ENCODE measurements at regions not wholly inside any gene's neighbourhood (a gene's known extent, or its start where the extent isn't known, plus 50 kb on each side); places are given as distances from the start of the nearest gene placed in this dataset.

DNA sequence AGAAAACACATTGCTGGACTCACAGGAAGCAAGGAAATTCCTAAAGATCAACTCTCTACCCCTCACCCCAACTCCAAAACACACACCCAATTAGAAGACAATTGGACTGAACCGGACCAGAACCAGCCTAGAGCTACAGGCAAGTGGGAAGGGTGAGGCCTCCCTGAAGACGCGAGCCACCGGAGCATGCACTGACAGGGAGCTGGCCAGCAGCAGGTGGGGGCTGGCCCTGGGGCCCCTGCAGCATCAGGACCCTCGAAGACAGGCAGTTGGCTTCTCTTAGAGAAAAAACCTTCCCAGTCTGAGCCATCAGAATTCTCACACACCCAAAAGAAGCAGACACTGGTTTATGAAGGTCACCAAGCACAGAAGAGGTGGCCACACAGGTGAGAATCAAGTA lies 209.5 kb upstream of the DIO3 start:
- DNase-seq (ENCODE audit: low read depth, low spot score) = no peak

DNA sequence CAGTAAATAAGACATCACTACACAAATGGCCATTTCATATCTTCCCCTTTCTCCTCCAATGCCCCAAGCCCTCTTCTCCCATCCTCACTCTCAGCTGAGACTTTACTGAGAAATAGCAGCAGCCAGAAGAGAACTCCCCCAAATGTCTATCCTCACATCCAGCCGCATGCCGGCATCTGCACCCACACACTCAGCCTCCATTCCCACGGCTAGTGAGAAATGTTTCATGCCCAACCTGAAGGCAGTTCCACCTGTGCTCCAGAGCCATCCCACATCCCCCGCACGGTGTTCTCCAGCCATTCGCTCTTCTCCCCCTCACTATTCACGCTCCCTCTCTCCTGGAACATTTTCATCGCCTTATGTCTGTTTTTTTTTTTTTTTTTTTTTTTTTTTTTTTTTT lies 208.7 kb upstream of the DIO3 start:
- no peak for DNase-seq (ENCODE audit: low read depth, low spot score)

DNA sequence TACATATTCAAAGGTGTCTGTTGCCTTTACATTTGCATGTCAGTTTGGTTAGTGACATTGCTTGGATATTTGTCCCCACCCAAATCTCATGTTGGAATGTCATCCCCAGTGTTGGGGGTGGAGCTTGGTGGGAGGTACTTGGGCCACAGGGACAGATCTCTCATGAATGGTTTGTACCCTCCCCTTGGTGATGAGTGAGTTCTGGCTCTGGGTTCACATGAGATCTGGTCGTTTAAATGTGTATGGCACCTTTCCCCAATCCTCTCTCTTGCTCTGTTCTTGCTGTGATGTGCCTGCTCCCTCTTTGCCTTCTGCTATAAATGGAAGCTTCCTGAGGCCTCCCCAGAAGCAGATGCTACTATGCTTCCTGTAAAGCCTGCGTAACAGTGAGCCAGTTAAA lies 207.9 kb upstream of the DIO3 start:
- DNase-seq (ENCODE audit: low read depth, low spot score) = no peak

DNA sequence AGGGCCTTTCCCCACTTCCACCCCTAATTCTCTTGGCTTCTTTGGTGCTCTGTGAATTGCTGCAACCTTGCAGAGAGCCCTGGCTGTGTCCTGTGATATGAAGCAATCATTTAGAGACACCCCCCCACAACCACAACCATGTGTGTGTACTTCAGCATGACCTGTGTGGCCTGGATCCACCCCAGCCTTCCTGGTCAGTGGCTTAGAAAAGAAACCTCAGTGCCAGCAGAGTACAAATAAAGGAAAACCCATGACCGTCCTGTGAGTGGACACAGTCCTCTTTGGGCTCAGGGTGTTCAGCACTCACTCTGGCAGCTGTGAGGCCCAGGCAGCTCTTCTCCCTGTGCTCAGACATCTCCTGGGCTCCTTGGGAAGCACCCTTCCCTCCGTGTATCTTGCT lies 206.6 kb upstream of the DIO3 start:
- DNase-seq (ENCODE audit: low read depth, low spot score) = no peak

DNA sequence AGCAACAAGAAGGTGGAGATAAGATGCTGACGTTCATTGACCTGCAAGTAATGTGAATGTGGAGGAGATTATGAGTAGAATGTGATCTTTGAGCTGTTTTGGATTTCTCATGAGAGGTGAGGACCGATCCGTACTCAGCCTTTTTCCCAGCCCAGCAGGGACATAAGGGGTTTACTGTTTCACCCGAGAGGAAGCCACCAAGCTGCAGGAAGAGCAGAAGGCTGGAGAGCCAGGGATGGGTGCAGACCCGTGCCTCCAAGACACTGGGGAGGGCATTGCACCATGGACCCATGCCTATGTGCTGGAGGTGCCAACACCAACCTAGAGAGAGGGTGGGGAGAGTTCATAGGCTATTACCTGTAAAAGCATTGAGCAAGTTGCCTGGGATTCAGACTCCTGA lies 206.0 kb upstream of the DIO3 start:
- no peak for DNase-seq (ENCODE audit: low read depth, low spot score)

DNA sequence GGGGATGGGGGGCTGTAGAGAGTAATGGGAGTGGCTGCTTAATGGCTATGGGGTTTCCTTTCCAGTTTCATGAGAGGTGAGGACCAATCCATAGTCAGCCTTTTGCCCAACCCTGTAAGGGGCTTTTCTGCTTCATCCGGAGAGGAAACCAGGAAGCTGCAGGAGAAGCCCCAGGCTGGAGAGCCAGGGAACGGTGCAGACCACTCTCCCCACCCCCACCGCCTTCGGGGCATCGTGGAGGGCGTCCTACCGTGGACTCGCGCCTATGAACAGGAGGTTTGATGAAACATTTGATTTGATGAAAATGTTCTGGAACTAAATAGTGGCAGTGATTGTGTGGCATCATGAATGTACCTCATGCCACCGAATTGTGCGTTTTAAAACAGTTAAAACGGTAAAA lies 204.3 kb upstream of the DIO3 start:
- DNase-seq (ENCODE audit: low read depth, low spot score) = no peak

DNA sequence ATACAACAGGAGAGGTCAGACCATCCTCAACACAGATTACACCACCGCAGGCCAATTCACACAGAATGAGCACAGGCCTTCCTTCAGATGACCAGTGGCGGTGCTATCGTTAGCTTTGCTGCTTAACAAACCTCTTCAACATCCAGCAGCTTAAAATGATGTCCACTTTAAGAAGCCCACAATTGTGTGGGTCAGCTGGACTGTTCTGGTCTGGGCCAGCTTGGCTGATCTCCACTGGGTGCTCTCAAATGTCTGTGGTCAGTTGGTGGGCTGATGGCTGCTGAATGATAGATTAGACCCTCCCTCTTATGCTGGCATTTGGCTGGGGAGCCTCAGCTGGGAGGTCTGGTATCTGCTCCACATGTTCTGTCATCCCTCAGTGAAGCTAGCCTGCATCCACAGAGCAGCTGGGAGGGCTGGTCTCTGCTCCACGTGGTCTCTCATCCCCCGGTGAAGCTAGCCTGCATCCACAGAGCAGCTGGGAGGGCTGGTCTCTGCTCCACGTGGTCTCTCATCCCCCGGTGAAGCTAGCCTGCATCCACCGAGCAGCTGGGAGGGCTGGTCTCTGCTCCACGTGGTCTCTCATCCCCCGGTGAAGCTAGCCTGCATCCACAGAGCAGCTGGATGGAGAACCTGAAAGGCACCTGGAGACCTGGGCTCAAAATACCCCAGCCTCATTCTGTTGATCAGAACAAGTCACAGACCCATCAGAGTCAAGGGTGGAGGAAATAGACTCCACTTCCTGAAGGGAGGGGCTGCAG lies 203.6 kb upstream of the DIO3 start:
- DNase-seq (ENCODE audit: low read depth, low spot score) = no peak

DNA sequence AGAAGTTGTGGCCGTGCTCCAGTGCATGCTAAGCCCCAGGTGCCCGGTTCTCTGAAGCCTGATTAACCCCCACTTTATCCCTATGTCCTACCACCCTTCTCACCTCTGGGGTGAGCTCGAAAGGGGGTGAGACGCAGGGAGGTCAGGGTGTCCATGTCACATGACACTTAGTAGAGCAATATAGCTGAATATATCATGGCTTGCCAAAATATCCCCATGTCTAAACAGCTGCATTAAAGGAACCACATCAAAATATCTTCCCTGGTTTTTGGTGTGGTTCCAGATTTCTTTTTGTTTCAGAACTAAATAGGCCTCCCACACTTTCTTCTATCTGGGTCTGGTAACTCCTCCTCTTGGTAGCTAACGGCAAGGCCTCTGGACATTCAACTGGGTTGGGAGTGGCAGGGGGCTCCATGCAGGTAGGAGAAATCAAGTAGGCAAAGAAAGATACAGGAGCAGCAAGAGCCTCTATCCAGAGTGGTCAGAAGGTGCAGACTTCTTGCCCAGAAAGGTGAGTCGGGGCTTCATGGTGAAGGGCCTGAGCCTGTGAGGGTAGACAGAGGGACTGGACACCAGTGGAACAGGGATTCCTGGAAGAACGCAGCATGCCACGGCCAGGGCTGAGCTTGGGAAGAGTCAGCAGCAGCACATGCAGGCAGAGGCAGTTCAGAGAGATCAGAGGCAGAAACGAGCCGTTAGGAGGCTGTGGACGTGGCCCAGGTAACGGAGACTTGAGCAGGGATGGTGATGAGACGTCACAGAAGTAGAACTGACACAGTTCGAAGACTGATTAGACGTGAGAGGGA lies 202.8 kb upstream of the DIO3 start:
- no peak for DNase-seq (ENCODE audit: low read depth, low spot score)

DNA sequence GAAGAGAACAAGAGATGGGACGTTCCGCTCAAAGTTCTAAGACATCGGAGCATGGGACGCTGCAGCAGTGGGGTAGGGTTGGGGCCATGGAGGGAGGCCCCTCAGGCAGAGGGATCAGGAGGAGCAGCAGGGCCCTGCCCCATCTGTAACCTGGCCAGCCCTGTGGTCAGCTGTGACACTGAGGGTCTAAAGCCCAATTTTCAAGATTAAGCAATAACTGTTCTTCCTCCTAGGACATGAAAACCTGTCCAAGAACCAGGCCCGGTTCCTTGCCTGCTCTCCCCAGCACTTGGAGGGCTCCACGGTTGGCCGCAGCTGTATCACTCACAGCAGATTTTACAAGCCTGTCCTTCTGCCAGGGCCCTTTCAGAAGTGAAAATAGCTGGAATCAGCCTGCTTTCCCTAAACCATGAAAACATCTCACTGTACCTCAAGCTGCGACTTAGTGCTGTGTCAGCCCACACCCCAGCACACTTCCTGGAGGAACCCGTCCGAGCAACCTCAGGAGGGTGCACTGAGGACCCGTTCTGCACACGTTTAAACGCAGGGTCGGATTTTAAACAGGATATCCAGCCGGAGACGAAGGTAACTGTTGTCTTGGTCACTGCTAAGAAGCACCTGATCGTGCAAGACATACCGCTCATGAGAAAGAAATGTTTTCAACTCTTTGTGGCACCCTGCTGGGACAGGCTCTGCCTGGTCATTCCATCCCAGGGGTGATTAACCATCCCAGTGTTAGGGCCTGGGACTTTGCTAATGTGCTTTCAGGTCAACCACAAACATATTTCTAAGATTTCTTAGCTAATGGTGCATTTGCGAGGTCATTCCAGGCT lies 201.9 kb upstream of the DIO3 start:
- DNase-seq (ENCODE audit: low read depth, low spot score) = no peak

DNA sequence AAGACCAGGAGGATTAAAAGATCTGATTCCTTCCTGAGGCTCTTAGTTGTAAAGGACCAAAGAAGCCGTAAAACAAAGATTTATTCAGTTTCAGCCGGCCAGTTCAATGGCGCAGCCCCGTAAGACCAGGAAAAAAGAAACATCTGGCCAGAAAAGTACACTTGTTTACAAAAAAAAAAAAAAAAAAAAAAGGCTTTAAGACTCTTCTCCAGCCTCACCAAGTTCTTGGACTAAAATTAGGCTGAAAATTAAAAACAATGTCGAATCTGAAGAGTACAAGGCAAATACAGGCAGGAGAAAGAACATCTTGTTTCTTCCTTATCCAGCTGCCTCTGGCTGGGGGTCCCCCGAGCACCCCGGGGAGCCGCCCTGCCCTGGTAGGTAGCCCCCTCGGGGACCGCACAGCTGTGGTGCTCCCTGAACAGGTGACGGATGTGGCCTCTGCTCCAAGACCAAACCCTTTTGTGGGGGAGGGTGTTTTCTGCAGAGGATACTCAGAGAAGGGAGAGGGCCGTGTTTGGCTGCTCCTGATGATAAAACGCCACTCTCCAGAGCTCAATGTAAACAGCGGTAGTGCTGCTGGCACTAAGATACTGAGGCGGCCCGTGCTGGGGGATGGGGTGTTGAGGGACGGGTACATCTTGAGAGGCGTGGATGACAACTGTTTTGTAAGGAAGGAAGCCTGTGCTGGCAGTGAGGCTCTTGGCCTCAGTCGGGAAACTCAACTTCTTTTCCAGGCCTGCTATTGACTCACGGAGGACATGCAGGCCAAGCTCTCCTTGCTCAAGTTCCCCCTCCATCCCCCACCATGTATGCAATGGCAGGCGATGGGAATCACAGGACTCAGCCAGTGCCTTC lies 201.0 kb upstream of the DIO3 start:
- DNase-seq (ENCODE audit: low read depth, low spot score) = no peak

DNA sequence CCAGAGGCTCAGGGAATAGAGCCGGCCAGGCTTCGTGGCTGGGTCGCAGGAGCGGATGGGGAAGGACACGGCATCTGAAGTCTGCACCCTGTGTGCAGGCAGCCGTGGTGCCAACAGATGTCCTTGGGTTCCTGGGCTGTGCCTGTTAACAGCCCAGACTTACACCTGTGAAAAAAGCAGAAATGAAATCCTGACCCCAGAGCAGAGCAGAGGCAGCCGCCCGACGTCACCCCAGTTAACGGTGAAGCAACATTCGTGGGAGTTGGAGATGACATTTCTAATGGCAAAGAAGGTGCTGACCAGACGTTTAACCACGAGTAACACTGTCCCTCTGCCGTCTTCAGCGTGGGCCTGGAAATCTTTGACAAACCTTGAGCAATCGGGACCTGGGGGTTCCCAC lies 200.3 kb upstream of the DIO3 start:
- no peak for DNase-seq (ENCODE audit: low read depth, low spot score)

DNA sequence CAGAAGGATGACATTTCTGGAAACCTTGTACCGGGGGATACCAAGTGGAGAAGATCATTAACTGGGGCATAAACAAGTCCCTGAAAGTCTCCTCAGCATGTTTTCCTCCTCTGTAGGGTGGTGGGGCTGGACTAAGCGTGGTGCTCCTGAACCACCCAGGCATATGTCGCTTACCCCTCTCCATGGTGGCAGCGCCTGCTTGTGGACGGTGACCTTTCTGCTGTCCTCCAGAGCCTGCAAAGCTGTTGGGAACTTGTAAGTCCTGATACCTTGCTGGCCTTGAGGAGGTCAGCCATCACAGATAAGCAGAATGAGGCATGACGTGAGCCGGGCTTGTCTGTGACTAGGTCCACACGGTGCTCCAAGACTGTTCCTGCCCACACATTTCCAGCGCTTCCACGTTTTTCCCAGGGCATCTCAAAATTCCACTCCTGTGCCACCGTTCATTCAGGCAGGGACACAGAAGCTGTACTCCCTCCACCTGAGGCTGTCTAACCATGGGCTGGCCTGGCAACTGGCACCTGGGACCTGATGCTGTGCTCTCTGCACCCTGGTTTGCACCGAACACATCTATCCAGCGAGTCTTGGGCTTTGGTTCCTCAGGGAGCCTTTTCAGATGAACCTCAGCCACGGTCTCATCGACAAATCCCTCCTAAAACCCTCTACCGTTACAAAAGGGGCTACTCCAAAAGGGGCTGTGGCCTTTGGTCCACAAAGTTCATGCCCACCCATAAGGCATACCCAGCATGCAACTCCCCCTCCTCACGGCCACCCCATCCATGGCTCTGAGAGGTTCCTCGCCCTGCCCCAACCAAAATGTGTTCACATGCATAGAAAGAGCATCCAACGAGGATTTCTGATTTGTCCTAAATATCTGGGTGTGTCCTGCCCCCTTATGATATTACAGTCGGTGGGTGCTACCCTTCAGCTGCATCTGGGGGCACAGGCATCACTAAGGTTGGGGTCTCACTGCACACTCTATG lies 199.6 kb upstream of the DIO3 start:
- DNase-seq (ENCODE audit: low read depth, low spot score) = no peak

DNA sequence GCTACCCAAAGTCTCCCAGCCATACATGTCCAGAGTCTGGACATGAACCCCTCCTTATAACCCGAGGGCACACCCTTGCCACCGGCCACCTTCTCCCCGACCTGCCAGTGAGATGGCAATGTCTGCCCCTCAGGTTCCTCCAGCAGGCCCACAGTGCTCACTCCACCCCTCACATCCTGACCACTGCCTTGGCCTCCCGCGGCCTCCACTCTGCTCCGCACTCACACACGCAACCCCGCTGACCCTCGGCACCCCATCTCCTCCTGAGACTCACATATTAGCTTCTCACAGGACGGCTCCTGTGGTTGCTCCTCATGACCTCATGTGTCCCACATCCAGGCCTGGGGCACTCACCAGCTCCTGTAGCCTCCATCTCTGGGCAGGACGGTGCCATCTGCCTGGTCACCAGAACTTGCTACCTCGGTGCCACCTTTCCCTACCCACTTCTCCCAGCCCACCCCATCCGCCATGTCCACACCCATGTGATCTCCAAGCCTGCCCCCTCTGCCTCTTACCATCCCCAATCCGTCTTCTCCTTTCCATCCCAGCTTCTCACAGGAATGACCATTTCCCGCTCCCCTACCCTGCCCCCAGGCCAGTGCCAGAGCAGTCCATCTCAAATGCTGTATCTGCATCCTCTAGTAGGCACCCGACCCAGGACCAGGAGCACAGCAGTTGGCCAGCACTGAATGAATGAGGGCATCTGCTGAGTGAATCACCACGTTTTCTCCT lies 198.6 kb upstream of the DIO3 start:
- DNase-seq (ENCODE audit: low read depth, low spot score) = no peak

DNA sequence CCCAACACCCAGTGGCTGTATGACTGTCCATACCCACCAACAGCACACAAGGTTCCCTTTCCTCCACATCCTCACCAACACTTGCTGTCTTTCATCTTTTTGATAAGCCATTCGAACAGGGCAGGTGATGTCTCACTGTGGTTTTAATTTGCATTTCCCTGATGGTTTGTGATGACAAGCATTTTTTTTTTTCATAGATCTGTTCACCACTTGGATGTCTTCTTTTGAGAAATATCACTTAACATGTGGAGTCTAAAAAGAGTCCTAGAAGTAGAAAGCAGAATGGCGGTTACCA lies 198.1 kb upstream of the DIO3 start:
- no peak for DNase-seq (ENCODE audit: low read depth, low spot score)

DNA sequence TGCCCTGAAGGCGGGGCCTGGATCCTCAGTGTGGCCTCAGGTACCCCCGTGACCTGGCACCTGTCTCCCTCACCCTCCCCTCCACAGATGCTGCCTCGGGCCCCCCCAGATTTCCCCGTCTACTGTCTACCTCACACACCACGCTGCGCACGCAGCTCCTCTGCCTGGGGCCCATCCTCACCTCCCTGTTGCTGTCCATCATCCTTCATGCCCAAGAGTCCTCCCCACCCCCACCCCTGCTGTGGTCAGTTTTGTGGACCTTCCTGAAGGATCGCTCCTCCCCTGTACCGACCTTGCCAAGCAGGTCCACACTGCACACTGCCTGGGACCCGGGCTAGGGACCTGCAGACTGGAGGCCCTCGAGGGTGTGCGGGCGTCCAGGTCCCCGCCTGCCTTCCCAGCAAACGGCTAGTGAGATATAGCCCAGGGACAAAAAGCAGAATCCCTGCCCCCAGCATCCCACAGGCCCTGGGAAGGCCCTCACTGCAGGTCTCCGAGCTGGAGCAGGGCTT lies 197.4 kb upstream of the DIO3 start:
- DNase-seq (ENCODE audit: low read depth, low spot score) = no peak

DNA sequence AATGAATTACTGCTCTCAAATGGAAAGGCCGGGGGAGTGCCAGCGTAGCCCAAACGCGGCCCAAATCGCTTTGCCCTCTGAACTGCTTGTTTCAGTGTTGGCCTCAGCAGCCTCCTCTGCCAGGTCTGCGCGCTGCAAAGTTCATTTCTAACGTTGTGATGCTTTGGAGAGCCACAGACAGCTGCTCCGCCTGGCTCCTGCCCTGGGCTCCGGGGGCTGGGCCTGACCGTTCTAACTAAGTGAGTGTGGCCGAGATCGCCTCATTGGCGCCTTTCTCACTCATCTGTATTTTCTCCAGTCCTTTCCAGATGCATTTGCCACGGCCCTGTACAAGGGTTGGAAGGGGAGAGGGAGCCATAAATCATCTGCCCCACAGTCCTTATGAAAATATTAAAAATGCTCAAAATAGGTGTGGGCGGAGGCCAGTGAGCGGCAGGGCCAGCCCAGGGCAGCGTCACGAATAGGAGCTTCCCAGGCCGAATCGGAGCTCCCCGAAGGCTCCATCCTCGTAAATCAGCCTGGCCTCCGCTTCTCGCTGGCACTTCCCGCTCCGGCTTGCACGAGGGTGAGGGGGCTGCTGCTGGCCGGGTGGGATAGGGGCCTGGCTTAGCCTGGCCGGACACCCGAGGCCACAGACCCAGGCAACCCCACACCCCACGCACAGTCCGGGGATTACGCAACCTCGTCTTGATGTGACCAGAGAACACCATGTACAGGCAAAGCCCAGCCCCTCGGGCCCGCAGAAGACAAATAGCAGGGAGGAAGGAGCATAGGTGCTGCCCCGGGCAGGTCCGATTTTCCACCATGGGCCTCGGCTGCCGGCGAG lies 196.6 kb upstream of the DIO3 start:
- no peak for DNase-seq (ENCODE audit: low read depth, low spot score)

DNA sequence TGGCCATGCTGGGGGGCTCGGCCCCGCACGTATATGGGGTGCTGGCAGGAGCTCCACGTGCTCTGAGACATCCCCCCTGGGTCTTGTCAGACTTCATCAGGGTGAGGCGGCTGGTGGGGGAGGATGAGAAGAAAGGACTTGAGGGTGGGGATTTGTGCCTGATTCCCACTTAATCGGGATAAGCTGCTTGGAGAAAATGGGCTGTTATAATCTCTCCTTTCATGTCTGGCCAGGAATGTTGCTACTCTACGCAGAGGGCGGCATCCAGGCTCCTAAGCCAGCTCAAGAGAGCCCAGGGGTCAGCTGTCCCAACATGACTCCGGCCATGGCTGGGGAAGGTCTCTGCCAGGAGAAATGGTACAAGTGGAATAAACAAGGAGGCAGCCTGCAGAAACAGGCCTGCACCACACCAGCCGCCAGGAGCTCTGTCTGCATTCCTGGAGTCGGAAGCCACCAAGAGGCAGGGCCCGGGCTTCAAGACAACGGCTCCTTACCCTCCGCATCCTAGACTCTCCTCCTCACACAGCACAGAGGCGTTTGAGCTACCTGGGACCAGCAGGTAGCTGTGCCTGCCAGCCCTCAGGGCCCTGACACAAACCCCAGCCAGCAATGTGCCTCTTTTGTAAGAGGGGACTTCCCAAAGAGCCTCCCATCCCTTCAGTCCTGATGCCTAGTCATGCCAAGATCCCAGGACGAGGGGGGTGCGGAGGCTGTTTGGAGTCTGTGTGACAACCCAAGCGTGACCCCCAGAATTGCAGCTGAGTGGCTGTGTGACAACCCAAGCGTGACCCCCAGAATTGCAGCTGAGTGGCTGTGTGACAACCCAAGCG lies 195.8 kb upstream of the DIO3 start:
- no peak for DNase-seq (ENCODE audit: low read depth, low spot score)
